ENCODE measurements at regions not wholly inside any gene's neighbourhood (a gene's known extent, or its start where the extent isn't known, plus 50 kb on each side); places are given as distances from the start of the nearest gene placed in this dataset.

GRCh38 chr5:38795986-38796741 lies 49.6 kb upstream of the OSMR start:
- TF ChIP-seq ZNF24 (tag by site-specific recombination; IDR thresholded peaks at IDR 0.05), result no peak
- no peak for TF ChIP-seq ZNF580 (tag by site-specific recombination; IDR thresholded peaks at IDR 0.05)
- no peak for TF ChIP-seq GLIS2 (tag by site-specific recombination; IDR thresholded peaks at IDR 0.05)
- no peak for TF ChIP-seq YY1 (tag by site-specific recombination; IDR thresholded peaks at IDR 0.05)
- TF ChIP-seq CTCF (tag by site-specific recombination; IDR thresholded peaks at IDR 0.05), result no peak
